IMR-90 (cell line): ENCODE measurements at regions not wholly inside any gene's neighbourhood (a gene's known extent, or its start where the extent isn't known, plus 50 kb on each side); places are given as distances from the start of the nearest gene placed in this dataset.

Source experiments
- ATAC-seq: fragments of 200-7000 bp; cut with Tn5 transposase; 2 replicates; pipeline ENCODE4 v1.9.1; 2020; ENCODE audit warnings: low read depth, mild to moderate bottlenecking, moderate library complexity
- BruUV-seq: library from RNA; stranded (reverse); fragments of 400-500 nt; replicated peaks from 2 replicates; lab custom pipeline; 2021; lab: Mats Ljungman, UMichigan
- CTCF ChIA-PET: fragments of 300-600 bp; formaldehyde crosslinking; extraction: SDS; loops from one replicate; lab custom pipeline; 2021; ENCODE audit warnings: antibody characterized with exemption; lab: Yijun Ruan, JAX
- POLR2A ChIA-PET: fragments of 300-600 bp; sonication (Branson Sonifier 250); formaldehyde crosslinking; loops from one replicate; lab custom pipeline; 2022; ENCODE audit warnings: antibody characterized with exemption; ENCODE audit not compliant: unreplicated experiment; lab: Charles Lee
- DNase-seq: peaks from one replicate; pipeline ENCODE4 v3.0.0; 2013
- H2AFZ ChIP-seq: replicated peaks from 2 replicates; pipeline ENCODE3; 2013; ENCODE audit warnings: low read length, mild to moderate bottlenecking; ENCODE audit not compliant: poor library complexity
- H2AK5ac ChIP-seq: 2 replicates; pipeline ENCODE4 v1.6.1; 2013; ENCODE audit warnings: low read depth, low read length, inconsistent platforms
- H2AK9ac ChIP-seq: replicated peaks from 2 replicates; pipeline ENCODE3; 2013; ENCODE audit warnings: mild to moderate bottlenecking, low read depth, low read length, moderate library complexity; ENCODE audit not compliant: poor library complexity
- H2BK120ac ChIP-seq: 2 replicates; pipeline ENCODE4 v1.6.1; 2013; ENCODE audit warnings: low read depth, low read length, inconsistent platforms
- H2BK15ac ChIP-seq: 3 replicates; pipeline ENCODE4 v1.6.1; 2013; ENCODE audit warnings: low read depth, low read length, inconsistent platforms
- H2BK20ac ChIP-seq: 2 replicates; pipeline ENCODE4 v1.6.1; 2013; ENCODE audit warnings: low read depth, mild to moderate bottlenecking, inconsistent platforms, low read length, moderate library complexity
- H2BK5ac ChIP-seq: 2 replicates; pipeline ENCODE4 v1.6.1; 2013; ENCODE audit warnings: mild to moderate bottlenecking, low read depth, low read length, inconsistent platforms; ENCODE audit not compliant: poor library complexity, severe bottlenecking
- H3K14ac ChIP-seq: replicated peaks from 2 replicates; pipeline ENCODE4 v1.6.1; 2013; ENCODE audit warnings: low read depth, low read length, inconsistent platforms
- H3K18ac ChIP-seq: 2 replicates; pipeline ENCODE4 v1.6.1; 2013; ENCODE audit warnings: low read depth, low read length, control low read depth
- H3K23ac ChIP-seq: 2 replicates; pipeline ENCODE4 v1.6.1; 2013; ENCODE audit warnings: low read depth, low read length, inconsistent platforms
- H3K27ac ChIP-seq: 2 replicates; pipeline ENCODE4 v1.5.1; 2013; ENCODE audit warnings: mild to moderate bottlenecking, control low read depth, low read length; ENCODE audit not compliant: insufficient read depth
- H3K27me3 ChIP-seq: 2 replicates; pipeline ENCODE4 v1.6.1; 2013; ENCODE audit warnings: low read length; ENCODE audit not compliant: control insufficient read depth, insufficient read depth
- H3K36me3 ChIP-seq: 2 replicates; pipeline ENCODE4 v1.6.1; 2013; ENCODE audit warnings: low read length, mixed read lengths; ENCODE audit not compliant: control insufficient read depth, insufficient read depth
- H3K4ac ChIP-seq: 2 replicates; pipeline ENCODE4 v1.6.1; 2013; ENCODE audit warnings: low read depth, low read length, inconsistent platforms
- H3K4me1 ChIP-seq: 2 replicates; pipeline ENCODE4 v1.6.1; 2013; ENCODE audit warnings: low read length, mixed read lengths; ENCODE audit not compliant: control insufficient read depth, insufficient read depth
- H3K4me2 ChIP-seq: 2 replicates; pipeline ENCODE4 v1.6.1; 2013; ENCODE audit warnings: low read depth, mild to moderate bottlenecking, control low read depth, low read length, moderate library complexity
- H3K4me3 ChIP-seq: 2 replicates; pipeline ENCODE4 v1.5.1; 2013; ENCODE audit warnings: low read depth, mild to moderate bottlenecking, control low read depth, low read length, moderate library complexity; ENCODE audit not compliant: insufficient read depth
- H3K56ac ChIP-seq: 2 replicates; pipeline ENCODE4 v1.6.1; 2013; ENCODE audit warnings: low read length, inconsistent platforms; ENCODE audit not compliant: insufficient read depth; ENCODE audit errors: extremely low read depth
- H3K79me1 ChIP-seq, 2 experiments: 2 replicates each; pipeline ENCODE4 v1.6.1; 2013; ENCODE audit warnings: low read length in 2 of 2, inconsistent platforms in 1 of 2, low read depth in 1 of 2
- H3K9ac ChIP-seq: 2 replicates; pipeline ENCODE4 v1.6.1; 2013; ENCODE audit warnings: low read depth, low read length, control low read depth
- H3K9me1 ChIP-seq: 2 replicates; pipeline ENCODE4 v1.6.1; 2013; ENCODE audit warnings: low read length, inconsistent platforms; ENCODE audit not compliant: insufficient read depth
- H3K9me3 ChIP-seq: 2 replicates; pipeline ENCODE4 v1.6.1; 2013; ENCODE audit warnings: low read length; ENCODE audit not compliant: control insufficient read depth, insufficient read depth
- H4K20me1 ChIP-seq: 2 replicates; pipeline ENCODE4 v1.6.1; 2013; ENCODE audit warnings: low read length, inconsistent platforms; ENCODE audit not compliant: insufficient read depth
- H4K5ac ChIP-seq: 2 replicates; pipeline ENCODE4 v1.6.1; 2013; ENCODE audit warnings: mild to moderate bottlenecking, low read depth, low read length, control low read depth
- H4K8ac ChIP-seq, 2 experiments: 2 replicates each; pipeline ENCODE4 v1.6.1; 2013; ENCODE audit warnings: low read depth in 2 of 2, low read length in 2 of 2, control low read depth in 1 of 2, inconsistent platforms in 1 of 2
- H4K91ac ChIP-seq: 2 replicates; pipeline ENCODE4 v1.6.1; 2013; ENCODE audit warnings: low read depth, low read length, inconsistent platforms; ENCODE audit not compliant: insufficient read depth
- BHLHE40 ChIP-seq: fragments of 150-350 bp; IDR thresholded peaks from 2 replicates; pipeline ENCODE4 v1.6.1; 2016; ENCODE audit warnings: mild to moderate bottlenecking, low read depth, low read length
- CEBPB ChIP-seq: IDR thresholded peaks from 2 replicates; pipeline ENCODE4 v1.6.1; 2012; ENCODE audit warnings: low read depth, low read length, improper control_type of control experiment
- CHD1 ChIP-seq: IDR thresholded peaks from 2 replicates; pipeline ENCODE4 v1.6.1; 2012; ENCODE audit warnings: low read depth, low read length, improper control_type of control experiment
- CTCF ChIP-seq: conservative IDR thresholded peaks from 2 replicates; pipeline ENCODE4 v1.5.1; 2012; ENCODE audit warnings: mild to moderate bottlenecking, low read depth, low read length, improper control_type of control experiment
- MAFK ChIP-seq: IDR thresholded peaks from 2 replicates; pipeline ENCODE4 v1.6.1; 2012; ENCODE audit warnings: low read depth, low read length, improper control_type of control experiment
- MXI1 ChIP-seq: IDR thresholded peaks from 2 replicates; pipeline ENCODE4 v1.6.1; 2012; ENCODE audit warnings: low read depth, mild to moderate bottlenecking, low read length, moderate library complexity, borderline replicate concordance
- POLR2A ChIP-seq: IDR thresholded peaks from 2 replicates; pipeline ENCODE4 v1.6.1; 2012; ENCODE audit warnings: mild to moderate bottlenecking, low read depth, low read length
- RCOR1 ChIP-seq: IDR thresholded peaks from 2 replicates; pipeline ENCODE4 v1.6.1; 2012; ENCODE audit warnings: mild to moderate bottlenecking, low read length, improper control_type of control experiment; ENCODE audit not compliant: insufficient replicate concordance
- RFX5 ChIP-seq: IDR thresholded peaks from 2 replicates; pipeline ENCODE4 v1.8.0; 2012; ENCODE audit warnings: low read depth, mild to moderate bottlenecking, low read length, moderate library complexity
- USF2 ChIP-seq: fragments of 150-350 bp; IDR thresholded peaks from 2 replicates; pipeline ENCODE4 v1.6.1; 2017; ENCODE audit warnings: mild to moderate bottlenecking, antibody characterized with exemption, low read length, low read depth
- WGBS, 2 experiments: methylation state at CpG; one replicate each; pipeline versions ENCODE4 v1.1.5 to v1.1.7; 2013; ENCODE audit warnings: missing lambda C conversion rate in 2 of 2; ENCODE audit not compliant: insufficient read length in 1 of 2; ENCODE audit errors: extremely low coverage in 2 of 2; 5-methylcytosine and 5-hydroxymethylcytosine counted together
- dilution Hi-C: fragments of 300-500 bp; cut with HindIII; formaldehyde crosslinking; loops from one replicate; pipeline ENCODE4 v1.14.3; 2018; ENCODE audit warnings: low sequenced_read_pairs; ENCODE audit not compliant: unreplicated experiment
- in situ Hi-C: fragments of 300-500 bp; cut with MboI; formaldehyde crosslinking; loops from 3 replicates; pipeline ENCODE4 v1.14.3; 2019; ENCODE audit warnings: low sequenced_read_pairs, inconsistent platforms, mixed read lengths
- intact Hi-C: fragments of 100-400 bp; cut with micrococcal nuclease; formaldehyde crosslinking; loops from 2 replicates; pipeline ENCODE4 v1.10.0; 2022

GRCh38 chr2:145488571-145488970 is 968.7 kb upstream of the ZEB2 start:
- no peaks in the 10 kb centered on the region for H4K20me1 ChIP-seq
- ChIA-PET POLR2A (no interaction called here), CTCF (interaction anchor here (0.5 to 1.2 kb wide), 2 partner anchors 37 to 1035 kb away, joined by 4 to 9 read pairs; no protein-coding TSS in a partner anchor)
- H3K14ac ChIP-seq: no peak overlapping the region
- no peak for DNase-seq
- in situ Hi-C loops: no loop called here
- no peak overlapping the region for H2BK5ac ChIP-seq
- H3K4ac ChIP-seq: no peak overlapping the region
- no peak overlapping the region for H2AK9ac ChIP-seq
- H2BK15ac ChIP-seq: no peak overlapping the region
- 80% methylated on average over 1 of the region's 3 CpGs; no CpG with 5 or more reads in 1 of the 2 experiments for WGBS, 2 experiments
- no peak for ATAC-seq
- H3K27ac ChIP-seq: no peak overlapping the region
- H3K9ac ChIP-seq: no peak overlapping the region
- no peak overlapping the region for H3K4me2 ChIP-seq
- no peak overlapping the region for H4K8ac ChIP-seq
- TF ChIP-seq CHD1: no peak
- TF ChIP-seq MAFK: no peak
- TF ChIP-seq RFX5: no peak
- TF ChIP-seq BHLHE40: no peak
- no peak for TF ChIP-seq POLR2A
- TF ChIP-seq CEBPB: no peak
- no peak for TF ChIP-seq USF2
- no peak for TF ChIP-seq CTCF
- TF ChIP-seq MXI1: no peak
- TF ChIP-seq RCOR1: no peak
- BruUV-seq: no TSS peak
- no peaks in the 10 kb centered on the region for H3K79me1 ChIP-seq
- H2BK120ac ChIP-seq: no peak overlapping the region
- H3K4me3 ChIP-seq: no peak overlapping the region
- no peak overlapping the region for H4K91ac ChIP-seq
- H4K5ac ChIP-seq: no peak overlapping the region
- dilution Hi-C loops: no loop called here
- intact Hi-C loops: no loop called here
- no peak overlapping the region for H2AFZ ChIP-seq
- H3K9me1 ChIP-seq: no peaks in the 10 kb centered on the region; the same call in 1 of the 2 replicates
- H3K56ac ChIP-seq: no peak overlapping the region
- no peak overlapping the region for H3K23ac ChIP-seq
- H3K4me1 ChIP-seq: no peaks in the 10 kb centered on the region
- H3K27me3 ChIP-seq: no peaks in the 10 kb centered on the region
- no peak overlapping the region for H2BK20ac ChIP-seq
- no peaks in the 10 kb centered on the region for H3K36me3 ChIP-seq
- H3K9me3 ChIP-seq: no peaks in the 10 kb centered on the region; the same call in 1 of the 2 replicates
- H2AK5ac ChIP-seq: no peak overlapping the region
- H3K18ac ChIP-seq: no peak overlapping the region
